SK-N-MC (cell line): ENCODE measurements at regions not wholly inside any gene's neighbourhood (a gene's known extent, or its start where the extent isn't known, plus 50 kb on each side); places are given as distances from the start of the nearest gene placed in this dataset.

Experiments
- EZH2 ChIP-seq: fragments of 200-600 bp; sonication (generic); IDR thresholded peaks from one replicate; pipeline ENCODE4 v1.6.1; 2017; ENCODE audit warnings: antibody characterized with exemption
- FOXP2 ChIP-seq: optimal IDR thresholded peaks from 2 replicates; pipeline ENCODE3; 2011; ENCODE audit warnings: mild to moderate bottlenecking, moderate library complexity; ENCODE audit not compliant: insufficient read depth; ENCODE audit errors: extremely low read length, control extremely low read depth
- POLR2AphosphoS5 ChIP-seq: IDR thresholded peaks from 2 replicates; pipeline ENCODE4 v1.6.1; 2012; ENCODE audit warnings: mild to moderate bottlenecking, low read depth, low read length, borderline replicate concordance

- no peak for TF ChIP-seq EZH2
- TF ChIP-seq POLR2AphosphoS5: no peak
- no peak for TF ChIP-seq FOXP2
These were observed 123.0 kb downstream of the LYPLAL1 start for GRCh38 chr1:219296430-219297355.
